Effector memory CD4-positive, alpha-beta T cell (primary cell): ENCODE measurements at regions not wholly inside any gene's neighbourhood (a gene's known extent, or its start where the extent isn't known, plus 50 kb on each side); places are given as distances from the start of the nearest gene placed in this dataset.

Experiments used
- DNase-seq, 3 donors: peaks; one replicate each; pipeline ENCODE4 v3.0.0-alpha.2; 2020
- H3K27ac ChIP-seq: 2 replicates; pipeline ENCODE4 v1.7.0; 2013; ENCODE audit warnings: mild to moderate bottlenecking, low read length, moderate library complexity; ENCODE audit not compliant: insufficient read depth, poor library complexity, severe bottlenecking
- H3K27me3 ChIP-seq: replicated peaks from 2 replicates; pipeline ENCODE4 v1.7.0; 2013; ENCODE audit warnings: mild to moderate bottlenecking, low read length; ENCODE audit not compliant: insufficient read depth, control insufficient read depth, poor library complexity, severe bottlenecking
- H3K36me3 ChIP-seq: 2 replicates; pipeline ENCODE4 v1.7.0; 2013; ENCODE audit warnings: mild to moderate bottlenecking, low read length, moderate library complexity; ENCODE audit not compliant: control insufficient read depth, insufficient read depth
- H3K4me1 ChIP-seq: 2 replicates; pipeline ENCODE4 v1.7.0; 2013; ENCODE audit warnings: low read length, mild to moderate bottlenecking; ENCODE audit not compliant: control insufficient read depth, insufficient read depth, poor library complexity, severe bottlenecking
- H3K4me3 ChIP-seq: 2 replicates; pipeline ENCODE4 v1.7.0; 2013; ENCODE audit warnings: low read length, low read depth, mild to moderate bottlenecking; ENCODE audit not compliant: insufficient read depth, poor library complexity, severe bottlenecking
- H3K9me3 ChIP-seq: 2 replicates; pipeline ENCODE4 v1.7.0; 2013; ENCODE audit warnings: mild to moderate bottlenecking, low read length, moderate library complexity; ENCODE audit not compliant: control insufficient read depth

GRCh38 chr3:70870576-70870975 lies 558.1 kb upstream of the MDFIC2 start:
- Histone ChIP-seq H3K27me3 (no peaks in the 10 kb centered on the region), H3K36me3 (no peaks in the 10 kb centered on the region), H3K4me1 (no peaks in the 10 kb centered on the region), H3K27ac (no peak overlapping the region), H3K9me3 (no peaks in the 10 kb centered on the region), H3K4me3 (no peak overlapping the region)
- no peak for DNase-seq

GRCh38 chr3:70868561-70868960 lies 556.1 kb upstream of the MDFIC2 start:
- Histone ChIP-seq H3K36me3 (no peaks in the 10 kb centered on the region), H3K4me3 (no peak overlapping the region), H3K27me3 (no peaks in the 10 kb centered on the region), H3K27ac (no peak overlapping the region), H3K9me3 (no peaks in the 10 kb centered on the region), H3K4me1 (no peaks in the 10 kb centered on the region)
- no peak for DNase-seq

DNA sequence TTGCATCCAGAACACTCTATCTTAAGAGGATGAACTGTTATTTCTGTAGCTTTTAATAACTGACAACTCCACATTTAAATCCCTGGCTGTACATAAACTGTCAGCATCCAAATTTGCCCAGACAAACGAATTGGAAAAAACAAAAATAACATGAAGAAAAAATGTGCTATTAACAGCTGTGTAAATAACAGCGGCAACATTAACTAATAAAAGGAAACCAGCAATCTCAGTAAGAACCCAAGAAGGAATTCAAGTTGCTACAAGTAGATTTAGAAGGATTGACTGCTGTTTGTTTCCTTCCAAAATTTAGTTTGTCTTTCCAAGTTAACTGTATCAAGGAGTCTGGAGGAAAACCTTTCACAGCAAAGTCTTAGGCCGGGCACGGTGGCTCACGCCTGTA lies 550.6 kb upstream of the MDFIC2 start:
- H3K36me3 ChIP-seq: no peaks in the 10 kb centered on the region
- H3K9me3 ChIP-seq: no peaks in the 10 kb centered on the region
- no peaks in the 10 kb centered on the region for H3K27me3 ChIP-seq
- no peak overlapping the region for H3K27ac ChIP-seq
- no peaks in the 10 kb centered on the region for H3K4me1 ChIP-seq
- DNase-seq: no peak
- no peak overlapping the region for H3K4me3 ChIP-seq

GRCh38 chr3:70861855-70862254 lies 549.4 kb upstream of the MDFIC2 start:
- Histone ChIP-seq H3K27ac (no peak overlapping the region), H3K9me3 (no peaks in the 10 kb centered on the region)
- DNase-seq: no peak

GRCh38 chr3:70861234-70861633 lies 548.8 kb upstream of the MDFIC2 start:
- no peak for DNase-seq
- H3K27ac ChIP-seq: no peak overlapping the region

More at GRCh38 chr3:70861855-70862254, 549.4 kb upstream of the MDFIC2 start:
- Histone ChIP-seq H3K27me3 (no peaks in the 10 kb centered on the region), H3K36me3 (no peaks in the 10 kb centered on the region), H3K4me3 (no peak overlapping the region), H3K4me1 (no peaks in the 10 kb centered on the region)

GRCh38 chr3:70857916-70858315 lies 545.5 kb upstream of the MDFIC2 start:
- DNase-seq: no peak
- no peaks in the 10 kb centered on the region for H3K9me3 ChIP-seq
- H3K27ac ChIP-seq: no peak overlapping the region
- H3K36me3 ChIP-seq: no peaks in the 10 kb centered on the region
- H3K27me3 ChIP-seq: no peaks in the 10 kb centered on the region
- H3K4me1 ChIP-seq: no peaks in the 10 kb centered on the region
- H3K4me3 ChIP-seq: no peak overlapping the region

More at GRCh38 chr3:70861234-70861633, 548.8 kb upstream of the MDFIC2 start:
- Histone ChIP-seq H3K9me3 (no peaks in the 10 kb centered on the region), H3K27me3 (no peaks in the 10 kb centered on the region), H3K36me3 (no peaks in the 10 kb centered on the region), H3K4me3 (no peak overlapping the region), H3K4me1 (no peaks in the 10 kb centered on the region)

- Histone ChIP-seq H3K4me3 (no peak overlapping the region), H3K36me3 (no peaks in the 10 kb centered on the region), H3K27me3 (no peaks in the 10 kb centered on the region), H3K4me1 (no peaks in the 10 kb centered on the region), H3K9me3 (no peaks in the 10 kb centered on the region), H3K27ac (no peak overlapping the region)
- no peak for DNase-seq
These were observed 544.1 kb upstream of the MDFIC2 start for GRCh38 chr3:70856414-70857162.

GRCh38 chr3:70855149-70855548 lies 542.7 kb upstream of the MDFIC2 start:
- no peak for DNase-seq
- no peaks in the 10 kb centered on the region for H3K36me3 ChIP-seq
- H3K27ac ChIP-seq: no peak overlapping the region
- no peaks in the 10 kb centered on the region for H3K27me3 ChIP-seq
- no peaks in the 10 kb centered on the region for H3K9me3 ChIP-seq
- H3K4me3 ChIP-seq: no peak overlapping the region
- no peaks in the 10 kb centered on the region for H3K4me1 ChIP-seq

DNA sequence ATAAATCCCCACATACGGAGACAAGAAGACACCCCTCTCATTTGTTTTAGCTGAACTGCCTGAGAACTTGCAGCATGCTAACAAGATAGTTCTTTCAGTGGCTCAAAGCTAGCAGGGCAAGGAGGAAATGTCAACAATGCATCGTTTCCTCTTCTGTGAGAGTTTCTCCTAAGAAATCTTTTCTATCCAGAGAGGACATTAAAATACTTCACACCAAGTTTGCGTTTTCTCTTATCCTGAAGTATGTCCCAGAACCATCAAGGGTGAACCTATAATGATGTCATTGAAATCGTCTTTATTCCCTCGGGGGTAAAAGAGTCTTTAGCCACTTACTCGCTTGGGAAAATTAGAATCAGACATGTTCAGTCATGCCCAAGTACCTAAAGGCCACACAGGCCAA lies 541.7 kb upstream of the MDFIC2 start:
- DNase-seq: no peak
- no peak overlapping the region for H3K27ac ChIP-seq

GRCh38 chr3:70853161-70853944 lies 540.9 kb upstream of the MDFIC2 start:
- H3K9me3 ChIP-seq: no peaks in the 10 kb centered on the region
- no peaks in the 10 kb centered on the region for H3K36me3 ChIP-seq
- H3K4me1 ChIP-seq: no peaks in the 10 kb centered on the region
- H3K27ac ChIP-seq: no peak overlapping the region
- no peak for DNase-seq
- no peaks in the 10 kb centered on the region for H3K27me3 ChIP-seq
- no peak overlapping the region for H3K4me3 ChIP-seq

More for the DNA sequence above, 541.7 kb upstream of the MDFIC2 start:
- Histone ChIP-seq H3K4me3 (no peak overlapping the region), H3K27me3 (no peaks in the 10 kb centered on the region), H3K36me3 (no peaks in the 10 kb centered on the region), H3K9me3 (no peaks in the 10 kb centered on the region), H3K4me1 (no peaks in the 10 kb centered on the region)
